Keratinocyte (primary cell): ENCODE measurements at regions not wholly inside any gene's neighbourhood (a gene's known extent, or its start where the extent isn't known, plus 50 kb on each side); places are given as distances from the start of the nearest gene placed in this dataset.

Source experiments
- CTCF ChIP-seq, 3 experiments: IDR thresholded peaks in 1 of 3; conservative IDR thresholded peaks in 1 of 3; optimal IDR thresholded peaks in 1 of 3; 2 replicates in 2 of 3; 3 replicates in 1 of 3; pipeline versions ENCODE3 to v1.5.1; 2011; ENCODE audit warnings: low read length in 3 of 3, mild to moderate bottlenecking in 3 of 3, moderate library complexity in 2 of 3, control low read depth in 1 of 3, inconsistent platforms in 1 of 3; ENCODE audit not compliant: insufficient read depth in 2 of 3; ENCODE audit errors: extremely low read depth in 1 of 3
- EZH2 ChIP-seq: IDR thresholded peaks from one replicate; pipeline ENCODE4 v1.6.1; 2012; ENCODE audit warnings: inconsistent platforms, mild to moderate bottlenecking, low read length, moderate library complexity

GRCh38 chr7:70953331-70953741, 178.6 kb upstream of the GALNT17 start:
- TF ChIP-seq CTCF (optimal IDR thresholded peaks at IDR 0.05 in 1 of 3, IDR thresholded peaks at IDR 0.05 in 1 of 3, conservative IDR thresholded peaks at IDR 0.05 in 1 of 3; ENCODE audit: extremely low read depth in 1 of 3, insufficient read depth in 2 of 3, low read length in 3 of 3) (no peak), EZH2 (no peak)
